GM19463 (cell line): ENCODE measurements at regions not wholly inside any gene's neighbourhood (a gene's known extent, or its start where the extent isn't known, plus 50 kb on each side); places are given as distances from the start of the nearest gene placed in this dataset.

ENCODE experiments used
- ATAC-seq: cut with Tn5 transposase; IDR thresholded peaks from one replicate; pipeline ENCODE4 v1.9.1; 2021; ENCODE audit warnings: mild to moderate bottlenecking, moderate library complexity; ENCODE audit not compliant: unreplicated experiment

- no peak for ATAC-seq
Observed at GRCh38 chr4:114173968-114174367, 194.5 kb upstream of the ARSJ start.

- no peak for ATAC-seq
Observed at GRCh38 chr4:114177628-114178027, 198.2 kb upstream of the ARSJ start.

- no peak for ATAC-seq
Observed at GRCh38 chr4:114178392-114178791, 198.9 kb upstream of the ARSJ start.

- ATAC-seq: peak; percentile 79
Observed at GRCh38 chr4:114180481-114180880, 201.0 kb upstream of the ARSJ start.

GRCh38 chr4:114184901-114185300 lies 205.5 kb upstream of the ARSJ start:
- ATAC-seq: no peak

GRCh38 chr4:114187592-114187991 lies 208.1 kb upstream of the ARSJ start:
- no peak for ATAC-seq

GRCh38 chr4:114191496-114191895 lies 212.0 kb upstream of the ARSJ start:
- no peak for ATAC-seq

GRCh38 chr4:114192854-114193253 lies 213.4 kb upstream of the ARSJ start:
- no peak for ATAC-seq

- no peak for ATAC-seq
Observed at GRCh38 chr4:114193624-114194399, 214.4 kb upstream of the ARSJ start.

- ATAC-seq: no peak
Observed at GRCh38 chr4:114196606-114197005, 217.2 kb upstream of the ARSJ start.

GRCh38 chr4:114200026-114200425 lies 220.6 kb upstream of the ARSJ start:
- ATAC-seq: no peak

GRCh38 chr4:114205261-114205660 lies 225.8 kb upstream of the ARSJ start:
- no peak for ATAC-seq

- ATAC-seq: no peak
Observed at GRCh38 chr4:114208574-114209151, 229.2 kb upstream of the ARSJ start.

GRCh38 chr4:114209584-114209983 lies 230.1 kb upstream of the ARSJ start:
- peak; percentile 85 for ATAC-seq

- ATAC-seq: no peak
Observed at GRCh38 chr4:114211556-114211955, 232.1 kb upstream of the ARSJ start.

- ATAC-seq: no peak
Observed at GRCh38 chr4:114217150-114217817, 237.8 kb upstream of the ARSJ start.

- no peak for ATAC-seq
Observed at GRCh38 chr4:114223580-114223979, 244.1 kb upstream of the ARSJ start.

- no peak for ATAC-seq
Observed at GRCh38 chr4:114225436-114225835, 246.0 kb upstream of the ARSJ start.

GRCh38 chr4:114226179-114226578 lies 246.7 kb upstream of the ARSJ start:
- ATAC-seq: no peak

- peak; percentile 60 for ATAC-seq
Observed at GRCh38 chr4:114226968-114227760, 247.7 kb upstream of the ARSJ start.

- ATAC-seq: no peak
Observed at GRCh38 chr4:114229706-114230105, 250.3 kb upstream of the ARSJ start.
